Kidney tubule cell (primary cell): ENCODE measurements at regions not wholly inside any gene's neighbourhood (a gene's known extent, or its start where the extent isn't known, plus 50 kb on each side); places are given as distances from the start of the nearest gene placed in this dataset.

ENCODE experiments used
- DNase-seq: peaks from one replicate; pipeline ENCODE4 v3.0.0-alpha.2; 2018; ENCODE audit warnings: low spot score

GRCh38 chr5:54743581-54743980 lies 226.0 kb downstream of the SNX18 start:
- no peak for DNase-seq

- peak; percentile 70 for DNase-seq
Measured at GRCh38 chr5:54742417-54742891, 224.9 kb downstream of the SNX18 start.

GRCh38 chr5:54741711-54742110 lies 224.2 kb downstream of the SNX18 start:
- DNase-seq, result no peak

- no peak for DNase-seq
Measured at GRCh38 chr5:54740141-54740540, 222.6 kb downstream of the SNX18 start.

DNA sequence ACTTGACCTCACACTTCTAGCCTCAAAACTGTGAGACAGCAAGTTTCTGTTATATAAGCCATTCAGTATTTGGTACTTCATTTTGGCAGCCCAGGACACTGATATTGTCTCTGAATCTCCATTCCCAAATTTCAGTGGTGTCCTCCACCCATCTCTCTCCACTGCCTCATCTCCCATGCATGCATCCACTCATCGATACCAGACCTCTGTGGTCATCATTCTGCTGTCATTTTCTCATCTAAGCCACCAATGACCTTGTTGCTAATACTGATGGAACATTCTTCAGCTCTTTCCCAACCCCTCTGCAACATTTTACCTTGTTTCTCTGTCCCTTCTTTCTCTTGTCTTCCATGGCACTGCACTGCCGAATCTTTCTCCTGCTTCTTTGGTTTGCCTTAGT lies 221.8 kb downstream of the SNX18 start:
- no peak for DNase-seq

DNA sequence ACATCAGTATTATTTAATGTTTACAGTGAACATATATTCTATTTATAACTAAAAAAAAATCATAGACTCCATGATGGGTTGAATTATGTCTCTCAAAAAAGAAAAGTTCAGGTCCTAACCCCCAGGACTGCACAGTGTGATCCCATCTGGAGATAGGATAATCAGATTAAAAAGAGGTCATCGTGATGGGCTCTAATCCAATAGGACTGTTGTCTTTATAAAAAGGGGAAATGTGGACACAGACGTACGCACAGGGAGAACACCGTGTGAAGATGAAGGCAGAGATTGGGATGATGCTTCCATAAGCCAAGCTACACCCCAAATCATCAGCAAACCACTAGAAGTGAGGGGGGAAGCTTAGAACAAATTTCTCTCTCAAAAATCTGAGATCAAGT lies 221.4 kb downstream of the SNX18 start:
- no peak for DNase-seq

DNA sequence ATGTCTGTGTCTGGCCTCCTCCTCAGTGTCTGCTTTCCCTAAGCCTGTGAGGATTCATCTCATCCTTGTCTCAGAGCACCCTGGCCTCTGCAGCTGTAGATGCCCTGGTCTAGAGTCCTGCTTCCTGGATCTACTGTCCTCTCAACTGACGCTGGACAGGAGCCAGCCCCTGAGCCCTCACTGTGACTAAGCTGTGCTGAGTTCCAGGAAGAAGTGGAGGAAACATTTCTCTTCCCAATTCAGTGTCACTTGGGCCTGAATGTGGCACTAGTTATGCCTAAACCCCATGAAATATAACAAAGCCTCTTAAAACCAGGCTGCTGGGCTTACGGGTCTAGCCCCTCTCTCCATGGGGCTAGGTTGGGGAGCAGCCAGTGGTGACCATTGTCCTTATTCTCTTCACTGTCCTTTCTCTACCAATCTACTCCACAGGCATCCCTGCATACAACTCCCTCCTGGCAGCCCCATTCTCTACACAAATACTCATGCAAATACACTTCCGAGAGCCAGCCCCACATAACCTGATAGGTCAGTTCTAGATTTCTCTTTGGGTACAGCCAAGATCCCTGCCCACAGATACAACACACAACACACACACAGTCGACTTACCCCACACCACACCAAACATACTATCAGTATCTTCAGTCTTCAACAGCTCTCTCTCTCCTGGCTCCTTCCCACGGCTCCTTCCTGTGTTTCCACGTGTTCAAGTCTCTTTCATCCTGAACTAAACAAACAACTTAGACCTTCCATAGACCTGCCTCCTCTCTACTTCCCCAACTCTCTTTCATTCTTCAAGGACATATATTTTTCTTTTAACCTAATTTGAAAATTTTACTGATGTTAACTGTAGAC lies 220.8 kb downstream of the SNX18 start:
- peak; percentile 83 for DNase-seq

GRCh38 chr5:54736003-54736797 lies 218.6 kb downstream of the SNX18 start:
- DNase-seq, result no peak

DNA sequence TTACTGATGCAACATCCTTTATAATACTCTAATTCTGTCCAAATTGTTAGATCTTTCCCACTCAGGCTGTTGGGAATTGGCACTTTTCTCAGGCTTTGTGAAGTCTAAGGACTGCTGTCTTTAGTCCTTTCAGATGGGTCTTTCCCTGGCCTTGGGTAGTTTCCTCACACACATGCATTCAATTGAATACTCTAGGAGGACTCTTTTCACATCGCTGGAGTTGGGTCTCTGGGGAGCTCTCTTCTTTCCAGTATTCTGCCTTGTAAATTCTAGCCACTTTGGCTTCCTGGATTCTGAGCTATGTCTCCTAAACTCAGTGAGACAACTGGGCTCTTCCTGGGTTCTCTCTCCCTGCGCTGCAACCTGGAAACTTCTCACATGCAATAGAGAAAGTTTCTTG lies 215.5 kb downstream of the SNX18 start:
- DNase-seq, result no peak

DNA sequence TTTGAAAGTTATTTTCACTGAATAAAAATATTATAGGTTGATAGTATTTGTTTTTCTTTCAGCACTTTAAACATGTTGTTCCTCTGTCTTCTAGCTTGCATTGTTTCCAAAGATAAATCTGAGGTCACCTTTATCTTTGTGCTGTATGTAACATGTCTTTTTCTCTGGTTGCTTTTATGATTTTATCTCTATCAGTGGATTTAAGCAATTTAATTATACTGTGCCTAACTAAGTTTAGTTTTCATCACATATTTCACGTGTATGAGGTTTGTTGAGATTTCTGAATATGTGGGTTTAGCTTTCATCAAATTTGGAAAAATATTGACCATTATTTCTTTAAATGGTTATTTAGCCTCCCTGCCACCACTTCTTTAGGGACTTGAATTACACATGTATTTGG lies 214.5 kb downstream of the SNX18 start:
- no peak for DNase-seq

DNA sequence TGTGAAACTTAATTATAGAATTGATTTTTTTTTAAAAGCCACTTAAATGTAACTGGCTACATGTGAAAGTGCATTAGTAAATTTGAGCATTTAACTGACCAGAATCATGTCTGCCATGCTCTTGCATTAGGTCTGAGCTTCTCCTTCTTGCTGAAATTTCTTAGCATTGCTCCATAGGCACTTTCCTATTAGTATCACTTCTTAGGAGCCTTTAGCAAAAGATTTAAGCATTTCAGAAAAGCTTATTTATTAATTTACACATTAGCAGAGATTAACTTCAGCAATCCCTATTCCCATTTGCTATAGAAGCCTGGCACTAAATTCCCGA lies 211.0 kb downstream of the SNX18 start:
- no peak for DNase-seq

GRCh38 chr5:54727874-54728587 lies 210.5 kb downstream of the SNX18 start:
- no peak for DNase-seq

DNA sequence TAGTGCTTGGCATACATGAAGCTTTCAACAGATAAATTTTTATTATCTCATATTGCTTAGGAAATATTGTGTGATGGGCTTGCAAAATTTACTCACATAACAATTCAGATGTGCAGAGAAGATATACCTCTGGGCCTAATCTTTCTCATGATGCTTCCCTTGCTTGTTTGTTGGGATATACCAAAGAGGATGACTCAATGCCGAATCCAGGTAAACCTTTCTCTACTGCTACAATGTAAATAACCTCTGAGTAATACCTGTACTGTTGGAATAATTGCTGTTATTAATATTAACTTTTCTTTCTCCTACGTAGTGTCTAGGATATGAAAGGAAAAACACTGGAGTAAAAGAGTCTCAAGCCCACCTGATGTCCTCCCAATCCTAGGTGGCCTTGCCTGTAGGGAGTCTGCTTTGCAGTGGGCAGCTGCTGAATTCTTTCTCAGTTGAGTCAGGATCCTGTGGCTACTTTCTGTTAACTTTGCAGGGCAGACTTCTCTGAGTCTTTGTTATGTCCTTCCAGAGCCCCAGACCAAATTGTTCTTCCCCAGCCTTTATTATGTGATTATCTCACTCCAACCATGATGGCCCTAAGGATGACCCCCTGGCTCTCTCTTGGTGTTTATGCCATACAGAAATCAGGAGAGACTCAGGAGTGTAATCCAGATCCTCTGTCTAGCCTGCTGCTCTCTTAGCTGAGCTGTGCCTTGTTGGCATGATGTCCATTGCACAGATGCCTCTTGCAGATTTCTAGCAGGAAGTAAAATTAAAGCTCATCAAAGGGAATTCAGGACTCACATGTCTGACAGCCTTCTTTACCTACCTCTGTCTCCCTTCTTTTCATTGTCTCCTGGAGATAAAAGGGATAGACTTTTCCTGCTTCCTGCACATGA lies 208.1 kb downstream of the SNX18 start:
- DNase-seq, result peak; percentile 49

GRCh38 chr5:54722846-54723433 lies 205.4 kb downstream of the SNX18 start:
- DNase-seq, result no peak

DNA sequence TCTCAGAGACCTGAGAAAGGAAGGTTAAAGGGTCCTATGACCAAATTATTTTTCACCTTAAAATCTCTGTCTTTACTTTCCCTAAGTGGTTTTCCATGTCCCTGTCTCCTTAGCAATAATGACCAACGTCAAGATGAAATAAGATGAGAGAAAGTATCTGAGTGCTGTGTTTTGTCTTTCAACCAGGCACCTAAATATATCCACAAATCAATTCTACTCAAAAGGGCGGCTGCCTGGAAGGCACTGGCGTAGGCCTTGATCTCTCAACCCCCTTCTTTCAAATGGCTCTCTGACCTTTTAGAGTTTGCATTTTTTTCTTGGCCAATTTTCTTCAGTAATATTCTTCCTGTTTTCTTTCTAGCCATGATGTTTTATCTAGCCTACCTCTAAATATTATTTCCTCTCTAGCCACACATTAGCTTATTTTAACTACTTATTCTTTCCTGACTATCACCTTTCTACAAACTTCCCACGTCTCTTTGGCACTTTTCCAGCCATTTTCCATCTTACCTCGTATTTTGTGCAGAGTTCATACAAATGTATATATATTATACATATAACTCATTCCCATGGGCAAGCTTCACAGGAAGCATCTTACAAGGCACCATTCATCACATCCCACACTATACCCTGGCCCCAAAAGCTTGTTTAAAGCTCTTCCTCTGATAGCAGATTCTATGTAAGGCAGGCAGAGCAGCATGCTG lies 204.5 kb downstream of the SNX18 start:
- no peak for DNase-seq

GRCh38 chr5:54721116-54721515 lies 203.6 kb downstream of the SNX18 start:
- DNase-seq, result no peak

DNA sequence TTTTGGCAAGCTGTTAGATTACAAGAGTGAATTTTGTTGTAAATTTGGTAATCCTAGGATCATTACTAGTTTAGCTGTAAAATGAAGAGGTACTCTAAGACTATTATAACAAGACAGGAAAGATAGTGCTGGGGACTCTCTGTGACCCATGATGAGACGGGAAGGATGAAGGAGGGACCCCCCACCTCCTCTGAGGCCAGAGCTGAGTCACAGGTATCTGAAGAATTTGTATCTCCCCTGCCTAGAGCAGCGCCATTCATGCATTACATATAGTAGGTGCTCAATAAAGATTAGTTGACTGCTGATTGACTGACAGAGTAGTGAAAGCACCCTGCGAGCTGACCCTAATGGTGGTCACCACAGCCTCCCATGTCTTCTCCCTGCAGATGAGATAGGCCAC lies 202.8 kb downstream of the SNX18 start:
- DNase-seq, result peak; percentile 57

DNA sequence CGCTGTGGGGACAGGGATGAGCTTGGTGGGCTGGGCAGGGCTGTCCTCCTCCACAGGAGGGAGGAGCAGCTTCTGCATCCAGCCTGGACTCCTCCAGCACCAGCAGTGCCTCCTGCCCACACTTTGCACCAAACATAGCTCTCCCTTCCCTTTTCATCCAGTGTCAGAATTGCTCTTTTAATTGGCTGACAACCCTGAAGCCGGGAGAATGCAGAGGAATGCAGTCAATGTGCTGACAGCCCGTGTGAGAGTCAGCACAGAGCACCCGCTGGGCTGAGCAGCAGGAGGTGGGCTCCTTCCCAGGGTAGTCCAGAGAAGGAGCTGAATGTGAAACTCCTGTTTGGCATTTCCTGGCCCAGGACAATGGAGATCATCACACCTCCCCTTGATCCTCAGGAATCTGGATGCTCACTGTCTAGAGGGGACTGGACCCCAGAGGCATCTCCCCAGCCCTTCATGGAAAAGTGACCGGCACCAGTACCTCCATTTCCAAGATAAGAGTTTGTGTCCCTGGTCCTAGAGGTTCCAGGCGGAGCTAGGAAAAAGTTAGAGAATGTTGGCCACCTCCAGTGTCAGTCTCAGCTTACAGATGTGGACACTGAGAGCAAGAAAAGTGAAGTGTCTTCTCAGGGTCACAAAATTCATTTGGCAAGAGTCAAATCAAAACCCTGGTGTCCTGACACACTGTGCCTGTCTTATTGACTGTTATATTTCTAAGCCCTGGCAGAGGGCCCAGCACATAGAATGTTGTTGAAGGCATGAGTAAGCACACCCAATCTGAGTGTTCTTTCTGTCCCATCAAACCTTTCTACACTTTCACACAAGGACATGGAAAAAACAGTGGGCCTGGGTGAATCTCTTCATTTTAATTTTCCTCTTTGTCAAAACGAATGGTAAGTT lies 202.1 kb downstream of the SNX18 start:
- peak; percentile 57 for DNase-seq

- no peak for DNase-seq
Measured at GRCh38 chr5:54718656-54719055, 201.1 kb downstream of the SNX18 start.

GRCh38 chr5:54717870-54718269 lies 200.3 kb downstream of the SNX18 start:
- no peak for DNase-seq
